Prostate gland (tissue), 2 donors: ENCODE measurements at regions not wholly inside any gene's neighbourhood (a gene's known extent, or its start where the extent isn't known, plus 50 kb on each side); places are given as distances from the start of the nearest gene placed in this dataset.

ENCODE experiments used
- CTCF ChIP-seq, 4 experiments: fragments of 200-600 bp in 2 of 4; fragments of 450-650 bp in 2 of 4; sonication (generic) in 2 of 4; IDR thresholded peaks; 1 replicate in 3 of 4; 2 replicates in 1 of 4; pipeline ENCODE4 v1.5.1; 2016 to 2019; ENCODE audit warnings: antibody characterized with exemption in 4 of 4, mild to moderate bottlenecking in 2 of 4, moderate library complexity in 2 of 4
- POLR2AphosphoS5 ChIP-seq: sonication (generic); formaldehyde crosslinking; IDR thresholded peaks from one replicate; pipeline ENCODE4 v1.6.1; 2017; ENCODE audit warnings: antibody characterized with exemption

GRCh38 chr3:23666818-23667217, 138.9 kb upstream of the UBE2E1 start:
- TF ChIP-seq CTCF (IDR thresholded peaks at IDR 0.05) (no peak), POLR2AphosphoS5 (no peak)
